Trophoblast cell (in vitro differentiated cells and primary cell): ENCODE measurements at regions not wholly inside any gene's neighbourhood (a gene's known extent, or its start where the extent isn't known, plus 50 kb on each side); places are given as distances from the start of the nearest gene placed in this dataset.

ENCODE experiments used
- DNase-seq, 2 donors: peaks; one replicate each; pipeline ENCODE4 v3.0.0-alpha.2; 2016
- H2AFZ ChIP-seq: 2 replicates; pipeline ENCODE4 v1.6.1; 2013; ENCODE audit warnings: low read length, moderate library complexity, mild to moderate bottlenecking; ENCODE audit not compliant: insufficient read depth, poor library complexity
- H2AK5ac ChIP-seq: 2 replicates; pipeline ENCODE4 v1.6.1; 2013; ENCODE audit warnings: mild to moderate bottlenecking, low read length
- H2BK120ac ChIP-seq: 2 replicates; pipeline ENCODE4 v1.6.1; 2013; ENCODE audit warnings: low read length, mild to moderate bottlenecking, moderate library complexity; ENCODE audit not compliant: insufficient read depth, poor library complexity
- H2BK12ac ChIP-seq: 2 replicates; pipeline ENCODE4 v1.6.1; 2013; ENCODE audit warnings: mild to moderate bottlenecking, low read length, moderate library complexity
- H2BK5ac ChIP-seq: 2 replicates; pipeline ENCODE4 v1.6.1; 2013; ENCODE audit warnings: low read length, low read depth, moderate library complexity, mild to moderate bottlenecking; ENCODE audit not compliant: poor library complexity
- H3K14ac ChIP-seq: 2 replicates; pipeline ENCODE4 v1.6.1; 2013; ENCODE audit warnings: mild to moderate bottlenecking, low read length
- H3K18ac ChIP-seq: 2 replicates; pipeline ENCODE4 v1.6.1; 2013; ENCODE audit warnings: mild to moderate bottlenecking, low read length
- H3K23ac ChIP-seq: 2 replicates; pipeline ENCODE4 v1.6.1; 2013; ENCODE audit warnings: low read length
- H3K27ac ChIP-seq: 2 replicates; pipeline ENCODE4 v1.5.1; 2013; ENCODE audit warnings: low read depth, mild to moderate bottlenecking, inconsistent platforms, low read length, moderate library complexity
- H3K27me3 ChIP-seq: 2 replicates; pipeline ENCODE4 v1.6.1; 2013; ENCODE audit warnings: inconsistent platforms, mild to moderate bottlenecking, low read length, moderate library complexity; ENCODE audit not compliant: insufficient read depth
- H3K36me3 ChIP-seq, 2 experiments: 1 replicate in 1 of 2; 2 replicates in 1 of 2; pipeline ENCODE4 v1.6.1; 2013; ENCODE audit warnings: low read length in 2 of 2, mild to moderate bottlenecking in 2 of 2, moderate library complexity in 1 of 2; ENCODE audit not compliant: insufficient read depth in 2 of 2, control insufficient read depth in 1 of 2
- H3K4ac ChIP-seq: 2 replicates; pipeline ENCODE4 v1.6.1; 2013; ENCODE audit warnings: low read depth, mild to moderate bottlenecking, low read length, moderate library complexity
- H3K4me1 ChIP-seq, 2 experiments: 1 replicate in 1 of 2; 2 replicates in 1 of 2; pipeline ENCODE4 v1.6.1; 2013; ENCODE audit warnings: low read length in 2 of 2, mild to moderate bottlenecking in 2 of 2, moderate library complexity in 1 of 2; ENCODE audit not compliant: insufficient read depth in 2 of 2, control insufficient read depth in 1 of 2
- H3K4me2 ChIP-seq: 2 replicates; pipeline ENCODE4 v1.6.1; 2013; ENCODE audit warnings: inconsistent platforms, mild to moderate bottlenecking, low read length, moderate library complexity
- H3K4me3 ChIP-seq: 2 replicates; pipeline ENCODE4 v1.5.1; 2013; ENCODE audit warnings: mild to moderate bottlenecking, low read depth, low read length, inconsistent platforms
- H3K79me1 ChIP-seq: one replicate; pipeline ENCODE4 v1.6.1; 2013; ENCODE audit warnings: low read length
- H3K79me2 ChIP-seq: 2 replicates; pipeline ENCODE4 v1.6.1; 2013; ENCODE audit warnings: low read length, mild to moderate bottlenecking; ENCODE audit not compliant: control insufficient read depth, insufficient read depth, poor library complexity
- H3K9ac ChIP-seq: 2 replicates; pipeline ENCODE4 v1.6.1; 2013; ENCODE audit warnings: mild to moderate bottlenecking, low read length
- H3K9me3 ChIP-seq: 2 replicates; pipeline ENCODE4 v1.6.1; 2013; ENCODE audit warnings: low read depth, mild to moderate bottlenecking, control low read depth, inconsistent platforms, low read length; ENCODE audit not compliant: insufficient read depth
- H4K12ac ChIP-seq: 2 replicates; pipeline ENCODE4 v1.6.1; 2013; ENCODE audit warnings: low read depth, mild to moderate bottlenecking, low read length, moderate library complexity
- H4K8ac ChIP-seq: 2 replicates; pipeline ENCODE4 v1.6.1; 2013; ENCODE audit warnings: low read depth, mild to moderate bottlenecking, low read length, moderate library complexity
- H4K91ac ChIP-seq: one replicate; pipeline ENCODE4 v1.6.1; 2013; ENCODE audit warnings: low read depth, mild to moderate bottlenecking, low read length, moderate library complexity
- WGBS: extraction: QIAGEN DNeasy Blood & Tissue Kit; methylation state at CpG from one replicate; pipeline ENCODE4 v1.1.7; 2013; ENCODE audit warnings: missing lambda C conversion rate; ENCODE audit not compliant: insufficient read length, insufficient coverage; ENCODE audit errors: extremely low coverage; 5-methylcytosine and 5-hydroxymethylcytosine counted together

DNA sequence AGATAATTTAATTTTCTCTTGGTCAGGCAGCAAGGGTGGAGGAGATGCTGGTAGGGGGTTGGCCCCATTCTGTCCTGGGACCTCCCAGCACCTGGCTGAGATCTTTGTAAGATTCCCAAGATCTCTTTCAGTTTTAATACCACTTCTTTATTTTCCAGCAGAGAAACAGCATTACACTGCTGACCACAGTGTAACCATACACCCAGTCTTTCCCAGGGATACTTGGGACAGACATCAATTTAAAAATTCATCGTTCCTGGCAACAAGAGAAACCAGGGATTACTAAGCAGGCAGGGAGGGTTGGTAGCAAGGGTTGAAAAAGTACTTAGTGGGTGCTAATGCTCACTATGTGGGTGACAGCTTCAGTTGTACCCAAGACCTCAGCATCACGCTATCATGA is 551.6 kb upstream of the AMELY start:
- no peak overlapping the region for H3K14ac ChIP-seq
- peaks cover 0 to 4% of the 10 kb centered on the region in 2 experiments for H3K4me1 ChIP-seq
- no peak overlapping the region for H2BK5ac ChIP-seq
- H3K79me1 ChIP-seq, result no peaks in the 10 kb centered on the region
- H2BK120ac ChIP-seq, result no peak overlapping the region
- H3K9ac ChIP-seq, result no peak overlapping the region
- H3K18ac ChIP-seq, result no peak overlapping the region
- H2AFZ ChIP-seq, result no peak overlapping the region
- H3K79me2 ChIP-seq, result no peaks in the 10 kb centered on the region
- no peak overlapping the region for H4K91ac ChIP-seq
- no peaks in the 10 kb centered on the region for H3K36me3 ChIP-seq
- DNase-seq, result no peak
- H4K12ac ChIP-seq, result no peak overlapping the region
- no peak overlapping the region for H4K8ac ChIP-seq
- H3K4ac ChIP-seq, result no peak overlapping the region
- WGBS, result no CpG with 5 or more reads among the region's 2 CpGs
- no peak overlapping the region for H3K4me2 ChIP-seq
- H2AK5ac ChIP-seq, result no peak overlapping the region
- no peak overlapping the region for H2BK12ac ChIP-seq
- H3K4me3 ChIP-seq, result no peak overlapping the region
- H3K27ac ChIP-seq, result no peak overlapping the region
- H3K9me3 ChIP-seq, result no peaks in the 10 kb centered on the region
- no peak overlapping the region for H3K23ac ChIP-seq
- no peaks in the 10 kb centered on the region for H3K27me3 ChIP-seq

DNA sequence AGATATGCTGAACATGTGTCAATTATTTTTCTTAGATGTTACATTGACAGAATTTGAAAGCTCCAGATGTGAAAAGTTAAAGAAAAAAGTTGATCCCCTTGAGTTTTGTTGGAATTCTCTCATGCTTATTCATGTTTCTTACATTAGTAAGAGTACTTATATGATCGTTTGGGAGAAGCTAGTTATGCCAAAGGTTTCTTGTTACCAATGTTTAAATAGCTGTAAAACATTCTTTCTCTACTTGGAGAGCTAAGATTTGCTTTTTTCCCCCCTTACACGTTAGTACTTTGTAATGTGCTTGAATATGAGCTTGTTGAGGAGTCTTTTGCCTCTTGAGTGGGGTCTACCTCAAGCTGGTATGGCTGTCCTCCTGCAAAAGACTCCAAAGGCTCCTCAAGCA is 551.1 kb upstream of the AMELY start:
- Histone ChIP-seq H4K8ac (no peak overlapping the region), H4K91ac (no peak overlapping the region), H3K4me3 (no peak overlapping the region), H3K18ac (no peak overlapping the region), H3K4me1 (peaks cover 0 to 4% of the 10 kb centered on the region in 2 experiments), H3K27ac (no peak overlapping the region), H2BK12ac (no peak overlapping the region), H2BK5ac (no peak overlapping the region), H2AK5ac (no peak overlapping the region), H3K14ac (no peak overlapping the region), H4K12ac (no peak overlapping the region), H3K23ac (no peak overlapping the region), H2BK120ac (no peak overlapping the region), H3K9me3 (no peaks in the 10 kb centered on the region), H3K4ac (no peak overlapping the region), H3K79me1 (no peaks in the 10 kb centered on the region), H3K9ac (no peak overlapping the region), H2AFZ (no peak overlapping the region), H3K4me2 (no peak overlapping the region), H3K36me3 (no peaks in the 10 kb centered on the region), H3K27me3 (no peaks in the 10 kb centered on the region), H3K79me2 (no peaks in the 10 kb centered on the region)
- no peak for DNase-seq
- WGBS, result no CpG with 5 or more reads among the region's 2 CpGs

DNA sequence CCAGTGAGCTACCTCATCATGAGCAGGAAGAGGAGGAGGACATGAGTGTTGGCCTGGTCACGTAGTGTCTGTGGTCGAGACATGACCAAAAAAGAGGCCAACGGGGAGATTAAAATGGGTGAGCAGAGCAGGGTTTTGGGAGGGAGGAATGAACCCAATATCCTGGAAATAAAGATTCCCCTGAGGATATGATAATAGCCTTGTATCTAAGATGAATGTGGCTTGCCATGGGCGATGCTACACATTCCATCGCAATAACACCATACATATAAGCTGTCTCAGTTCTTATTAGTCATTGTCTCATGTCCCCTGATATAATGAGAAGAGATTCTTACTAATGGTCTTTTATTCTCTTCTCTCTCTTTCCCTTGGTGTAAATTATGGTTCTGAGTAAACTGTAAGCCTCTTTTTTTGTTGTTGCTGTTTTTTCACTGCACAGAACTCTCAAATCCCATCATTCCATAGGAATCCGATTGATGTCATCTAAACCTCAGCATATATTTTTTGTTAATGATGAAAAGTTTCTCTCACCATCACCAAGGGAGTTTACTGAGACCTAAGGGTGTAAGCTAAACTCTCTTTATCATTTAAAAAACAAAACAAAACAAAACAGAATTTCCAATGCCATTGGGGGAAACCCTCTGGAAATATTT is 550.4 kb upstream of the AMELY start:
- Histone ChIP-seq H3K4ac (no peak overlapping the region), H4K91ac (no peak overlapping the region), H4K12ac (no peak overlapping the region), H3K23ac (no peak overlapping the region), H2BK120ac (no peak overlapping the region), H3K18ac (no peak overlapping the region), H3K14ac (no peak overlapping the region), H3K9ac (no peak overlapping the region), H3K9me3 (no peaks in the 10 kb centered on the region), H3K27me3 (no peaks in the 10 kb centered on the region), H3K36me3 (no peaks in the 10 kb centered on the region), H2AK5ac (no peak overlapping the region), H3K4me2 (no peak overlapping the region), H3K79me2 (no peaks in the 10 kb centered on the region), H3K4me1 (peaks cover 0 to 6% of the 10 kb centered on the region in 2 experiments), H4K8ac (no peak overlapping the region), H3K79me1 (peaks cover 4% of the 10 kb centered on the region), H2BK5ac (no peak overlapping the region), H2BK12ac (peak overlapping the region; percentile 64), H3K27ac (no peak overlapping the region), H3K4me3 (no peak overlapping the region), H2AFZ (no peak overlapping the region)
- DNase-seq, result no peak
- no CpG with 5 or more reads among the region's 6 CpGs for WGBS

DNA sequence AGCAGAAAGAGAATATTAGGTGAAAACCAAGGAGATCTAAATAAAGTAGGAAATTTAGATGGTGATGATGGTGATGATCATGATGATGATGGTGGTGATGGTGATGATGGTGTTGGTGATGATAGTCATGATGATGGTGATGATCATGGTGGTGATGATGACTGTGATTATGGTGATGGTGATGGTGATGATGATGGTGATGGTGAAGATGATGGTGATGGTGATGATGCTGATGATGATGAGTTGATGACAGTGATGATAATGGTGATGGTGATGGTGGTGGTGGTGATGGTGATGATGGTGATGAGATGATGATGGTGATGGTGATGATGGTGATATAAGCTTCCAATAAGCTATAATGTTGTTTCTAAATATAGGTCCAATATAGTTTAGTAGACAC is 548.2 kb upstream of the AMELY start:
- H2BK120ac ChIP-seq, result no peak overlapping the region
- DNase-seq, result no peak
- no peaks in the 10 kb centered on the region for H3K27me3 ChIP-seq
- no peak overlapping the region for H2BK12ac ChIP-seq
- H3K4me2 ChIP-seq, result no peak overlapping the region
- H2AK5ac ChIP-seq, result no peak overlapping the region
- no peak overlapping the region for H3K18ac ChIP-seq
- peaks cover 0 to 2% of the 10 kb centered on the region in 2 experiments for H3K4me1 ChIP-seq
- H4K12ac ChIP-seq, result no peak overlapping the region
- no peak overlapping the region for H3K14ac ChIP-seq
- no peak overlapping the region for H4K8ac ChIP-seq
- peaks cover 5% of the 10 kb centered on the region for H3K79me1 ChIP-seq
- H4K91ac ChIP-seq, result no peak overlapping the region
- no peaks in the 10 kb centered on the region for H3K36me3 ChIP-seq
- no peak overlapping the region for H2BK5ac ChIP-seq
- H3K27ac ChIP-seq, result no peak overlapping the region
- no peaks in the 10 kb centered on the region for H3K79me2 ChIP-seq
- no peak overlapping the region for H3K4ac ChIP-seq
- H2AFZ ChIP-seq, result no peak overlapping the region
- H3K9ac ChIP-seq, result no peak overlapping the region
- no peaks in the 10 kb centered on the region for H3K9me3 ChIP-seq
- H3K4me3 ChIP-seq, result no peak overlapping the region
- H3K23ac ChIP-seq, result no peak overlapping the region
